Fibroblast of pulmonary artery (primary cell): ENCODE measurements at regions not wholly inside any gene's neighbourhood (a gene's known extent, or its start where the extent isn't known, plus 50 kb on each side); places are given as distances from the start of the nearest gene placed in this dataset.
"Not testable (repeated sequence)": the region's sequence is repeated elsewhere in the genome, so short reads cannot be mapped to it uniquely, and the experiment has no call there.

Experiments used
- DNase-seq: peaks from one replicate; pipeline ENCODE4 v3.0.0-alpha.2; 2010; ENCODE audit warnings: low read depth
- H3K4me3 ChIP-seq: replicated peaks from 2 replicates; pipeline ENCODE4 v1.5.1; 2011; ENCODE audit warnings: low read depth, mild to moderate bottlenecking, control low read depth, low read length, moderate library complexity
- TF ChIP-seq, protein P1 (sequence below): IDR thresholded peaks from 2 replicates; pipeline ENCODE4 v1.5.1; 2011; ENCODE audit warnings: mild to moderate bottlenecking, control low read depth, low read length, inconsistent platforms; ENCODE audit errors: missing control alignments

DNA sequence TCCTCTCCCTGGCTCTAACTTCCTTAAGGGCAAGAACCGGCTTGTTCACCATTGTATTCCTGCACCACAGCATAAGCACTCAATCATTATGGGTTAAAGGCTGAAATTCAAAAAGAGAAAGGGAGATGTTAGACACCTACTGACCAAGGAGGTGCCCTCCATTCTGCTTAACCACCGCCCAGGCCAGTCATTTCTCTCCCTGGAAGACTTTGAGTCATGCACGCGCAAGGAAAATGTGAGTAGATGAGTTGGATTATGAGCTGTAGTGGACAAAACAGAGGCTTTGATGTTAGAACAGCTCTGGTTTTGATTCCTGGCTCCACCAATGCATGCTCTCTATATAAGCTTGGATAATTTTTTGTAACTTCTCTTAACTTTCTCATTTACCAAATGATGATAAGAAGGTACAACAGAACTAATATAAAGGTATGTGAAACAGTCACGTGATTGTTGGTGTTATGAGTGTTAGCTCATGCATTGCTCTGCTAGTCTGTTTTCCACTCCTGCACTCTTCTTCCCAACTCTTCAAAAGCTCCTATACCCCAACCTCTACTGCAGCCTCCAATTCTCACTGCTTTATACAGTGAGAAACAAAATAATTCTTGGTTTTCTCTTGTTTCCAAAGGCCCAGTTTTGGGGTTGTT, 148.4 kb upstream of the ATP11B start:
- TF ChIP-seq, protein P1, sequence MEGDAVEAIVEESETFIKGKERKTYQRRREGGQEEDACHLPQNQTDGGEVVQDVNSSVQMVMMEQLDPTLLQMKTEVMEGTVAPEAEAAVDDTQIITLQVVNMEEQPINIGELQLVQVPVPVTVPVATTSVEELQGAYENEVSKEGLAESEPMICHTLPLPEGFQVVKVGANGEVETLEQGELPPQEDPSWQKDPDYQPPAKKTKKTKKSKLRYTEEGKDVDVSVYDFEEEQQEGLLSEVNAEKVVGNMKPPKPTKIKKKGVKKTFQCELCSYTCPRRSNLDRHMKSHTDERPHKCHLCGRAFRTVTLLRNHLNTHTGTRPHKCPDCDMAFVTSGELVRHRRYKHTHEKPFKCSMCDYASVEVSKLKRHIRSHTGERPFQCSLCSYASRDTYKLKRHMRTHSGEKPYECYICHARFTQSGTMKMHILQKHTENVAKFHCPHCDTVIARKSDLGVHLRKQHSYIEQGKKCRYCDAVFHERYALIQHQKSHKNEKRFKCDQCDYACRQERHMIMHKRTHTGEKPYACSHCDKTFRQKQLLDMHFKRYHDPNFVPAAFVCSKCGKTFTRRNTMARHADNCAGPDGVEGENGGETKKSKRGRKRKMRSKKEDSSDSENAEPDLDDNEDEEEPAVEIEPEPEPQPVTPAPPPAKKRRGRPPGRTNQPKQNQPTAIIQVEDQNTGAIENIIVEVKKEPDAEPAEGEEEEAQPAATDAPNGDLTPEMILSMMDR = no peak
- no peak for DNase-seq
- no peak overlapping the region for H3K4me3 ChIP-seq

GRCh38 chr3:182650568-182651128, 142.7 kb upstream of the ATP11B start:
- no peak for DNase-seq
- no peak overlapping the region for H3K4me3 ChIP-seq
- TF ChIP-seq, protein P1 = no peak

DNA sequence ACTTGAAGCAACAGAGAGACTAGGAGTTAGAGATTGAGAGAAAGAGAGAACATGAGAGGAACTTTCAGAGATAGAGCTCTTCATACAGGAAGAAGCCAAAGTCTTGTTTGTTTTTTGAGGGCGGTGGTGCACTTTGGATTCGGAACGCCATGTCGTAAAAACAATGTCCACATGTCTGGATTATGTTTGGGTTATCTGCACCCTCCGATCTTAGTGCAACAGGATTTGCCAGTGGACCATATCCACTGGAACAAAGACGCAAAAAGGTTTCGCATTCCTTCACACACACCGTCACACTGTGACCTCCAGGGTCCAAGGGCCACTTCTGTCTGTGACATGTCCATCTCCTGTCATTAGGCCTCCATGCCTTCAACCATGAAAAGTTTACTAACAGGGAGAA, 141.8 kb upstream of the ATP11B start:
- TF ChIP-seq, protein P1 = no peak
- no peak for DNase-seq
- H3K4me3 ChIP-seq = no peak overlapping the region

DNA sequence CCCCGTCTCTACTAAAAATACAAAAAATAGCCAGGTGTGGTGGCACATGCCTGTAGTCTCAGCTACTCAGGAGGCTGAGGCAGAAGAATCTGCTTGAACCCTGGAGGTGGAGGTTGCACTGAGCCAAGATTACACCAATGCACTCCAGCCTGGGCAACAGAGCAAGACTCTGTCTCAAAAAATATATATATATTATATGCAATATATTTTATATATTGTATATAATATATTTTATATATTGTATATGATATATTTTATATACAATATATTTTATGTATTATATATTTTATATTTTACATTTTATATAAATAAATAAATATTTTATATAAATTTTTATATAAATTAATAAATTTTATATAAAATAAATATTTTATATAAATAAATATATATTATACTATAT, 140.2 kb upstream of the ATP11B start:
- not testable (repeated sequence) for DNase-seq, H3K4me3 ChIP-seq

DNA sequence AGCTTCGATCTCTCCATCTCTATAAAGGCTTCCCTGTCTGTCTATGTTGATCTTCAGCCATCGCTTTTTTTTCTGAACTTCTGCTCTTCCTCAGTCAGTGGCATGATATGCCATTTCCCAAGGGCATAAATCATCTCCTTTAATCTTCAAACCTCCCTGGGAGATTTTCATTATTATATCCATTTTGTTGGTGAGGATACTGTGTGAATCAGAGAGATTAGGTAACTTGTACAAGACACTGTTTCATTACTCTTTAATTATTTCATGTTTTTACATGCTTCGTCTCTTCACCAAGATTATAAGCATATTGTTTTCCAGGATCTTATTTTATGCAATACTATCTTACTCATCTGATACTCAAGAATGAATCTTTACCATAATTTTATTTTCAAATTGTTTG, 124.8 kb upstream of the ATP11B start:
- DNase-seq = no peak
- TF ChIP-seq, protein P1 = no peak
- H3K4me3 ChIP-seq = no peak overlapping the region

GRCh38 chr3:182668974-182669373, 124.3 kb upstream of the ATP11B start:
- DNase-seq = no peak
- TF ChIP-seq, protein P1 = no peak
- H3K4me3 ChIP-seq = no peak overlapping the region

DNA sequence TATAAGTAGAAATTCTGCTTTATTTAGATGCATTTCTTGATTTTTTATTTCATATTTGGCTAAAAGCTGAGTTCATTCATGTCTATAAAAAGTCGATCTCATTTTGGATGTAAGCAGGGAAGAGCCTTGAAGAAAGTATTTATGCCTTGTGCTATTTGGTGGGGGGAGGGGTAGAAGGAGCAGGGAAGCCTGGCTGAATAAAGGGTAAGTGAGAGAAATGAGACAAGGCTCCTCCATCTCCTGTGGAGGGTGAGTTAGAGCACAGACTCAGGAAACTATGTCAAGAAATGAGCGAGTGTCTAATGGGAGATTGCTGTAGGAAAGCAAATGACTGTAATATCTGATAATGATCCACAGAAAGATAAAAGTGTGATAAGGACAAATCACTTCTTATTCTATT, 121.8 kb upstream of the ATP11B start:
- TF ChIP-seq, protein P1 = no peak

More for the DNA sequence above, 121.8 kb upstream of the ATP11B start:
- no peak for DNase-seq
- no peak overlapping the region for H3K4me3 ChIP-seq
